ENCODE measurements at regions not wholly inside any gene's neighbourhood (a gene's known extent, or its start where the extent isn't known, plus 50 kb on each side); places are given as distances from the start of the nearest gene placed in this dataset.
"Not testable (repeated sequence)": the region's sequence is repeated elsewhere in the genome, so short reads cannot be mapped to it uniquely, and the experiment has no call there.

- WGBS (ENCODE audit: insufficient coverage) = 100% methylated on average over 3 of the region's 3 CpGs
- H3K36me3 ChIP-seq (ENCODE audit: control insufficient read depth, insufficient read depth, low read length); H3K4me3 ChIP-seq (ENCODE audit: low read depth, low read length); H3K27ac ChIP-seq (ENCODE audit: low read depth, low read length); H3K9me3 ChIP-seq (ENCODE audit: control insufficient read depth, insufficient read depth, low read length); H3K27me3 ChIP-seq (ENCODE audit: control insufficient read depth, insufficient read depth, low read length); DNase-seq (ENCODE audit: low read depth in 4 of 6, low spot score in 6 of 6); H3K4me1 ChIP-seq (ENCODE audit: control insufficient read depth, insufficient read depth, low read length): not testable (repeated sequence)
These were observed 361.0 kb downstream of the TYW1 start for GRCh38 chr7:67357653-67358052.

GRCh38 chr7:67358316-67358715, 361.7 kb downstream of the TYW1 start:
- H3K27ac ChIP-seq (ENCODE audit: low read depth, low read length); H3K9me3 ChIP-seq (ENCODE audit: control insufficient read depth, insufficient read depth, low read length); H3K27me3 ChIP-seq (ENCODE audit: control insufficient read depth, insufficient read depth, low read length); H3K4me3 ChIP-seq (ENCODE audit: low read depth, low read length); DNase-seq (ENCODE audit: low read depth in 4 of 6, low spot score in 6 of 6); H3K36me3 ChIP-seq (ENCODE audit: control insufficient read depth, insufficient read depth, low read length); H3K4me1 ChIP-seq (ENCODE audit: control insufficient read depth, insufficient read depth, low read length): not testable (repeated sequence)
- 97% methylated on average over 8 of the region's 8 CpGs for WGBS (ENCODE audit: insufficient coverage)

- not testable (repeated sequence) for DNase-seq (ENCODE audit: low read depth in 4 of 6, low spot score in 6 of 6); H3K27me3 ChIP-seq (ENCODE audit: control insufficient read depth, insufficient read depth, low read length); H3K36me3 ChIP-seq (ENCODE audit: control insufficient read depth, insufficient read depth, low read length); H3K4me1 ChIP-seq (ENCODE audit: control insufficient read depth, insufficient read depth, low read length); H3K4me3 ChIP-seq (ENCODE audit: low read depth, low read length); H3K27ac ChIP-seq (ENCODE audit: low read depth, low read length); H3K9me3 ChIP-seq (ENCODE audit: control insufficient read depth, insufficient read depth, low read length)
- no CpG with 5 or more reads among the region's 3 CpGs for WGBS (ENCODE audit: insufficient coverage)
These were observed 362.1 kb downstream of the TYW1 start for GRCh38 chr7:67358738-67359137.

GRCh38 chr7:67359900-67360299, 363.3 kb downstream of the TYW1 start:
- Histone ChIP-seq H3K4me1 (ENCODE audit: control insufficient read depth, insufficient read depth, low read length) (no peaks in the 10 kb centered on the region), H3K36me3 (ENCODE audit: control insufficient read depth, insufficient read depth, low read length) (no peaks in the 10 kb centered on the region), H3K4me3 (ENCODE audit: low read depth, low read length) (no peak overlapping the region), H3K27ac (ENCODE audit: low read depth, low read length) (no peak overlapping the region), H3K27me3 (ENCODE audit: control insufficient read depth, insufficient read depth, low read length) (no peaks in the 10 kb centered on the region), H3K9me3 (ENCODE audit: control insufficient read depth, insufficient read depth, low read length) (peaks cover 4% of the 10 kb centered on the region)
- 79% methylated on average over 2 of the region's 3 CpGs for WGBS (ENCODE audit: insufficient coverage)
- DNase-seq (ENCODE audit: low read depth in 4 of 6, low spot score in 6 of 6) = no peak

- Histone ChIP-seq H3K27me3 (ENCODE audit: control insufficient read depth, insufficient read depth, low read length) (no peaks in the 10 kb centered on the region), H3K4me1 (ENCODE audit: control insufficient read depth, insufficient read depth, low read length) (no peaks in the 10 kb centered on the region), H3K4me3 (ENCODE audit: low read depth, low read length) (no peak overlapping the region), H3K9me3 (ENCODE audit: control insufficient read depth, insufficient read depth, low read length) (peaks cover 4% of the 10 kb centered on the region), H3K36me3 (ENCODE audit: control insufficient read depth, insufficient read depth, low read length) (no peaks in the 10 kb centered on the region), H3K27ac (ENCODE audit: low read depth, low read length) (no peak overlapping the region)
- WGBS (ENCODE audit: insufficient coverage) = no CpG with 5 or more reads among the region's 4 CpGs
- DNase-seq (ENCODE audit: low read depth in 4 of 6, low spot score in 6 of 6) = no peak
These were observed 364.5 kb downstream of the TYW1 start for GRCh38 chr7:67361150-67361549.

GRCh38 chr7:67364441-67365017, 367.9 kb downstream of the TYW1 start:
- H3K27ac ChIP-seq (ENCODE audit: low read depth, low read length) = no peak overlapping the region
- no peak for DNase-seq (ENCODE audit: low read depth in 4 of 6, low spot score in 6 of 6)
- WGBS (ENCODE audit: insufficient coverage) = 68% methylated on average over 60 of the region's 60 CpGs
- no peaks in the 10 kb centered on the region for H3K4me1 ChIP-seq (ENCODE audit: control insufficient read depth, insufficient read depth, low read length)
- no peaks in the 10 kb centered on the region for H3K9me3 ChIP-seq (ENCODE audit: control insufficient read depth, insufficient read depth, low read length)
- no peaks in the 10 kb centered on the region for H3K27me3 ChIP-seq (ENCODE audit: control insufficient read depth, insufficient read depth, low read length)
- no peak overlapping the region for H3K4me3 ChIP-seq (ENCODE audit: low read depth, low read length)
- H3K36me3 ChIP-seq (ENCODE audit: control insufficient read depth, insufficient read depth, low read length) = no peaks in the 10 kb centered on the region

GRCh38 chr7:67371429-67372305, 375.0 kb downstream of the TYW1 start:
- no peaks in the 10 kb centered on the region for H3K4me1 ChIP-seq (ENCODE audit: control insufficient read depth, insufficient read depth, low read length)
- H3K36me3 ChIP-seq (ENCODE audit: control insufficient read depth, insufficient read depth, low read length) = no peaks in the 10 kb centered on the region
- WGBS (ENCODE audit: insufficient coverage) = 40% methylated on average over 17 of the region's 18 CpGs
- H3K27ac ChIP-seq (ENCODE audit: low read depth, low read length) = no peak overlapping the region
- no peak overlapping the region for H3K4me3 ChIP-seq (ENCODE audit: low read depth, low read length)
- peaks cover 2% of the 10 kb centered on the region for H3K9me3 ChIP-seq (ENCODE audit: control insufficient read depth, insufficient read depth, low read length)
- H3K27me3 ChIP-seq (ENCODE audit: control insufficient read depth, insufficient read depth, low read length) = peaks cover 7% of the 10 kb centered on the region
- peak; percentile 71 to 95 (median 80) for DNase-seq (ENCODE audit: low read depth in 4 of 6, low spot score in 6 of 6)

GRCh38 chr7:67373389-67373788, 376.8 kb downstream of the TYW1 start:
- not testable (repeated sequence) for H3K36me3 ChIP-seq (ENCODE audit: control insufficient read depth, insufficient read depth, low read length); H3K9me3 ChIP-seq (ENCODE audit: control insufficient read depth, insufficient read depth, low read length); H3K4me1 ChIP-seq (ENCODE audit: control insufficient read depth, insufficient read depth, low read length); DNase-seq (ENCODE audit: low read depth in 4 of 6, low spot score in 6 of 6); H3K27me3 ChIP-seq (ENCODE audit: control insufficient read depth, insufficient read depth, low read length); H3K4me3 ChIP-seq (ENCODE audit: low read depth, low read length); H3K27ac ChIP-seq (ENCODE audit: low read depth, low read length)
- no CpG with 5 or more reads among the region's 3 CpGs for WGBS (ENCODE audit: insufficient coverage)

GRCh38 chr7:67375427-67375826, 378.8 kb downstream of the TYW1 start:
- no peak for DNase-seq (ENCODE audit: low read depth in 4 of 6, low spot score in 6 of 6)
- H3K27me3 ChIP-seq (ENCODE audit: control insufficient read depth, insufficient read depth, low read length) = peaks cover 7% of the 10 kb centered on the region
- WGBS (ENCODE audit: insufficient coverage) = 89% methylated on average over 2 of the region's 5 CpGs
- peaks cover 12% of the 10 kb centered on the region for H3K4me1 ChIP-seq (ENCODE audit: control insufficient read depth, insufficient read depth, low read length)
- H3K36me3 ChIP-seq (ENCODE audit: control insufficient read depth, insufficient read depth, low read length) = no peaks in the 10 kb centered on the region
- H3K9me3 ChIP-seq (ENCODE audit: control insufficient read depth, insufficient read depth, low read length) = peaks cover 2% of the 10 kb centered on the region
- no peak overlapping the region for H3K4me3 ChIP-seq (ENCODE audit: low read depth, low read length)
- H3K27ac ChIP-seq (ENCODE audit: low read depth, low read length) = no peak overlapping the region

Measured in spinal cord (tissue), 9 donors.